HCT116 (cell line): ENCODE measurements at regions not wholly inside any gene's neighbourhood (a gene's known extent, or its start where the extent isn't known, plus 50 kb on each side); places are given as distances from the start of the nearest gene placed in this dataset.

Experiments used
- ATAC-seq: fragments of 200-7000 bp; cut with Tn5 transposase; 2 replicates; pipeline ENCODE4 v1.9.1; 2020; ENCODE audit warnings: mild to moderate bottlenecking, moderate library complexity
- BruUV-seq: library from RNA; stranded (reverse); fragments of 400-500 nt; replicated peaks from 2 replicates; lab custom pipeline; 2021; lab: Mats Ljungman, UMichigan
- CTCF ChIA-PET: fragments of 300-600 bp; sonication (Branson Sonifier 250); formaldehyde crosslinking; loops from one replicate; lab custom pipeline; 2021; ENCODE audit warnings: antibody characterized with exemption; lab: Charles Lee
- POLR2A ChIA-PET: fragments of 300-600, 350-600 bp; sonication (Branson Sonifier 250); formaldehyde crosslinking; loops from one replicate; lab custom pipeline; 2021; ENCODE audit warnings: antibody characterized with exemption; lab: Charles Lee
- RAD21 ChIA-PET, 2 experiments: fragments of 300-600 bp; sonication (Branson Sonifier 250); formaldehyde crosslinking; loops; one replicate each; lab custom pipeline; 2023; ENCODE audit warnings: low total read pairs in 2 of 2; ENCODE audit not compliant: uncharacterized antibody in 2 of 2, unreplicated experiment in 2 of 2, low non-redundant PET in 1 of 2; lab: Charles Lee
- DNase-seq: peaks from one replicate; pipeline ENCODE4 v3.0.0-alpha.2; 2010; ENCODE audit warnings: low read depth, low spot score
- H2AFZ ChIP-seq: fragments of 200-600 bp; shearing (Covaris generic), sonication (generic); 2 replicates; pipeline ENCODE4 v1.6.1; 2017; ENCODE audit warnings: low read depth, mixed run types, mixed read lengths, antibody characterized with exemption, low read length; ENCODE audit not compliant: poor library complexity, severe bottlenecking
- H3K27ac ChIP-seq: 2 replicates; pipeline ENCODE4 v1.5.1; 2012; ENCODE audit warnings: low read depth, low read length
- H3K27me3 ChIP-seq: fragments of 200-600 bp; sonication (generic); 2 replicates; pipeline ENCODE4 v1.6.1; 2016; ENCODE audit warnings: mixed run types, low read length, mixed read lengths; ENCODE audit not compliant: insufficient read depth
- H3K36me3 ChIP-seq, 2 experiments: fragments of 200-500 bp in 1 of 2; fragments of 200-600 bp in 1 of 2; sonication (Bioruptor generic) in 1 of 2; sonication (generic) in 1 of 2; 2 replicates each; pipeline versions ENCODE4 v1.5.1 to v1.6.1; 2014 to 2016; ENCODE audit warnings: low read length in 2 of 2, inconsistent platforms in 1 of 2, mixed read lengths in 1 of 2, mixed run types in 1 of 2; ENCODE audit not compliant: insufficient read depth in 2 of 2, control insufficient read depth in 1 of 2
- H3K4me1 ChIP-seq, 2 experiments: fragments of 200-600 bp in 1 of 2; sonication (generic) in 1 of 2; 2 replicates each; pipeline versions ENCODE4 v1.5.1 to v1.6.1; 2012 to 2017; ENCODE audit warnings: low read length in 2 of 2, inconsistent platforms in 1 of 2, mild to moderate bottlenecking in 1 of 2, mixed read lengths in 1 of 2, mixed run types in 1 of 2, moderate library complexity in 1 of 2; ENCODE audit not compliant: insufficient read depth in 2 of 2, control insufficient read depth in 1 of 2
- H3K4me2 ChIP-seq: fragments of 200-600 bp; sonication (generic); 2 replicates; pipeline ENCODE4 v1.6.1; 2017; ENCODE audit warnings: mixed run types, low read length, mixed read lengths
- H3K4me3 ChIP-seq, 2 experiments: fragments of 200-600 bp in 1 of 2; sonication (generic) in 1 of 2; replicated peaks in 1 of 2; 2 replicates each; pipeline ENCODE4 v1.5.1; 2011 to 2016; ENCODE audit warnings: low read length in 2 of 2, control low read depth in 1 of 2, low read depth in 1 of 2, mild to moderate bottlenecking in 1 of 2, mixed read lengths in 1 of 2, mixed run types in 1 of 2
- H3K79me2 ChIP-seq: fragments of 200-600 bp; sonication (generic); 2 replicates; pipeline ENCODE4 v1.6.1; 2017; ENCODE audit warnings: mild to moderate bottlenecking, mixed run types, low read length, moderate library complexity, mixed read lengths; ENCODE audit not compliant: insufficient read depth
- H3K9ac ChIP-seq: fragments of 200-600 bp; sonication (generic); 2 replicates; pipeline ENCODE4 v1.6.1; 2016; ENCODE audit warnings: low read length, mixed read lengths
- H3K9me2 ChIP-seq: fragments of 200-600 bp; sonication (generic), shearing (Covaris generic); 2 replicates; pipeline ENCODE4 v1.6.1; 2017; ENCODE audit warnings: mixed run types, mild to moderate bottlenecking, moderate library complexity; ENCODE audit not compliant: insufficient read depth
- H3K9me3 ChIP-seq, 2 experiments: fragments of 200-500 bp in 1 of 2; fragments of 200-600 bp in 1 of 2; sonication (Bioruptor generic) in 1 of 2; sonication (generic) in 1 of 2; 2 replicates each; pipeline ENCODE4 v1.6.1; 2014 to 2017; ENCODE audit warnings: low read length in 2 of 2, mixed read lengths in 2 of 2, inconsistent platforms in 1 of 2, low read depth in 1 of 2, mild to moderate bottlenecking in 1 of 2, mixed run types in 1 of 2, moderate library complexity in 1 of 2; ENCODE audit not compliant: control insufficient read depth in 1 of 2, insufficient read depth in 1 of 2
- H4K20me1 ChIP-seq: fragments of 200-600 bp; sonication (generic), shearing (Covaris generic); 2 replicates; pipeline ENCODE4 v1.6.1; 2017; ENCODE audit warnings: mixed run types, mild to moderate bottlenecking, moderate library complexity; ENCODE audit not compliant: insufficient read depth
- CBX3 ChIP-seq: IDR thresholded peaks from 2 replicates; pipeline ENCODE4 v1.6.1; 2012; ENCODE audit warnings: low read depth
- RAD21 ChIP-seq: IDR thresholded peaks from 2 replicates; pipeline ENCODE4 v1.6.1; 2012; ENCODE audit warnings: low read depth, mild to moderate bottlenecking
- ZFX ChIP-seq: fragments of 450-650 bp; IDR thresholded peaks from 2 replicates; pipeline ENCODE4 v1.6.1; 2017
- intact Hi-C: fragments of 100-400 bp; cut with micrococcal nuclease; formaldehyde crosslinking; loops from 2 replicates; pipeline ENCODE4 v1.10.0; 2022
- TF ChIP-seq, protein P1 (sequence below): IDR thresholded peaks from 2 replicates; pipeline ENCODE4 v1.6.1; 2012
- TF ChIP-seq, protein P2 (sequence below), 3 experiments: fragments of 200-600 bp in 1 of 3; sonication (generic) in 1 of 3; IDR thresholded peaks in 2 of 3; conservative IDR thresholded peaks in 1 of 3; 2 replicates each; pipeline ENCODE4 v1.5.1; 2012 to 2017; ENCODE audit warnings: low read depth in 2 of 3, low read length in 2 of 3, antibody characterized with exemption in 1 of 3, borderline replicate concordance in 1 of 3, control low read depth in 1 of 3, mild to moderate bottlenecking in 1 of 3, mixed read lengths in 1 of 3, mixed run types in 1 of 3, moderate library complexity in 1 of 3; ENCODE audit not compliant: insufficient read depth in 1 of 3
- TF ChIP-seq, protein P3 (sequence below): IDR thresholded peaks from 2 replicates; pipeline ENCODE4 v1.6.1; 2012; ENCODE audit warnings: low read depth

DNA sequence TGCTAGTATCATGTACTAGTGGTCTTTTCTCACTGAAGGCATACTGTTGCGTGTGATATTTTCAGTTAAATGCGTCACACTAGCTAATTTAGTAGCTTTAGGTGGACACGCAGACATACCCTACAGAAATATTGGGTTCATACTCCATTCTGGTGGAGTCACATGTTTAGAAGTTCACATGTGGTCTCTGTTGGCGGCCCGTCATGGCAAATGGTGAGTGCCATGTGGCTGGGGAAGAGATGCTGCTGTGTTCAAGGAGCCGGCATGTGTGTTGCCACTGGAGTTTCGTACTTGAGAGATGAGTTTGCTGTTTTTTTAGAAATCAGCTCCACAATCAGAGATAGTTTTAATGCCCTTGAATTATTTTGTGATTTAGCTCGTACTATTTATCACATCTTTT lies 454.6 kb downstream of the PCNX1 start:
- Histone ChIP-seq H3K4me3 (no peak overlapping the region), H3K79me2 (peaks cover 11% of the 10 kb centered on the region), H3K4me2 (no peak overlapping the region), H3K27me3 (no peaks in the 10 kb centered on the region), H3K4me1 (no peaks in the 10 kb centered on the region), H3K27ac (no peak overlapping the region), H2AFZ (no peak overlapping the region), H3K9me3 (no peaks in the 10 kb centered on the region), H3K36me3 (no peaks in the 10 kb centered on the region), H4K20me1 (no peaks in the 10 kb centered on the region), H3K9ac (no peak overlapping the region), H3K9me2 (no peaks in the 10 kb centered on the region)
- DNase-seq = no peak
- RAD21 ChIA-PET = no interaction called here
- POLR2A ChIA-PET = no interaction called here
- intact Hi-C loops = no loop called here
- TF ChIP-seq, protein P1, sequence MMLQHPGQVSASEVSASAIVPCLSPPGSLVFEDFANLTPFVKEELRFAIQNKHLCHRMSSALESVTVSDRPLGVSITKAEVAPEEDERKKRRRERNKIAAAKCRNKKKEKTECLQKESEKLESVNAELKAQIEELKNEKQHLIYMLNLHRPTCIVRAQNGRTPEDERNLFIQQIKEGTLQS = no peak
- TF ChIP-seq, protein P2, sequence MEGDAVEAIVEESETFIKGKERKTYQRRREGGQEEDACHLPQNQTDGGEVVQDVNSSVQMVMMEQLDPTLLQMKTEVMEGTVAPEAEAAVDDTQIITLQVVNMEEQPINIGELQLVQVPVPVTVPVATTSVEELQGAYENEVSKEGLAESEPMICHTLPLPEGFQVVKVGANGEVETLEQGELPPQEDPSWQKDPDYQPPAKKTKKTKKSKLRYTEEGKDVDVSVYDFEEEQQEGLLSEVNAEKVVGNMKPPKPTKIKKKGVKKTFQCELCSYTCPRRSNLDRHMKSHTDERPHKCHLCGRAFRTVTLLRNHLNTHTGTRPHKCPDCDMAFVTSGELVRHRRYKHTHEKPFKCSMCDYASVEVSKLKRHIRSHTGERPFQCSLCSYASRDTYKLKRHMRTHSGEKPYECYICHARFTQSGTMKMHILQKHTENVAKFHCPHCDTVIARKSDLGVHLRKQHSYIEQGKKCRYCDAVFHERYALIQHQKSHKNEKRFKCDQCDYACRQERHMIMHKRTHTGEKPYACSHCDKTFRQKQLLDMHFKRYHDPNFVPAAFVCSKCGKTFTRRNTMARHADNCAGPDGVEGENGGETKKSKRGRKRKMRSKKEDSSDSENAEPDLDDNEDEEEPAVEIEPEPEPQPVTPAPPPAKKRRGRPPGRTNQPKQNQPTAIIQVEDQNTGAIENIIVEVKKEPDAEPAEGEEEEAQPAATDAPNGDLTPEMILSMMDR (IDR thresholded peaks at IDR 0.05 in 2 of 3, conservative IDR thresholded peaks at IDR 0.05 in 1 of 3; ENCODE audit: borderline replicate concordance in 1 of 3, insufficient read depth in 1 of 3, low read depth in 2 of 3, low read length in 2 of 3) = no peak
- TF ChIP-seq CBX3 (no peak), ZFX (no peak), RAD21 (no peak)
- TF ChIP-seq, protein P3, sequence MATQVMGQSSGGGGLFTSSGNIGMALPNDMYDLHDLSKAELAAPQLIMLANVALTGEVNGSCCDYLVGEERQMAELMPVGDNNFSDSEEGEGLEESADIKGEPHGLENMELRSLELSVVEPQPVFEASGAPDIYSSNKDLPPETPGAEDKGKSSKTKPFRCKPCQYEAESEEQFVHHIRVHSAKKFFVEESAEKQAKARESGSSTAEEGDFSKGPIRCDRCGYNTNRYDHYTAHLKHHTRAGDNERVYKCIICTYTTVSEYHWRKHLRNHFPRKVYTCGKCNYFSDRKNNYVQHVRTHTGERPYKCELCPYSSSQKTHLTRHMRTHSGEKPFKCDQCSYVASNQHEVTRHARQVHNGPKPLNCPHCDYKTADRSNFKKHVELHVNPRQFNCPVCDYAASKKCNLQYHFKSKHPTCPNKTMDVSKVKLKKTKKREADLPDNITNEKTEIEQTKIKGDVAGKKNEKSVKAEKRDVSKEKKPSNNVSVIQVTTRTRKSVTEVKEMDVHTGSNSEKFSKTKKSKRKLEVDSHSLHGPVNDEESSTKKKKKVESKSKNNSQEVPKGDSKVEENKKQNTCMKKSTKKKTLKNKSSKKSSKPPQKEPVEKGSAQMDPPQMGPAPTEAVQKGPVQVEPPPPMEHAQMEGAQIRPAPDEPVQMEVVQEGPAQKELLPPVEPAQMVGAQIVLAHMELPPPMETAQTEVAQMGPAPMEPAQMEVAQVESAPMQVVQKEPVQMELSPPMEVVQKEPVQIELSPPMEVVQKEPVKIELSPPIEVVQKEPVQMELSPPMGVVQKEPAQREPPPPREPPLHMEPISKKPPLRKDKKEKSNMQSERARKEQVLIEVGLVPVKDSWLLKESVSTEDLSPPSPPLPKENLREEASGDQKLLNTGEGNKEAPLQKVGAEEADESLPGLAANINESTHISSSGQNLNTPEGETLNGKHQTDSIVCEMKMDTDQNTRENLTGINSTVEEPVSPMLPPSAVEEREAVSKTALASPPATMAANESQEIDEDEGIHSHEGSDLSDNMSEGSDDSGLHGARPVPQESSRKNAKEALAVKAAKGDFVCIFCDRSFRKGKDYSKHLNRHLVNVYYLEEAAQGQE = no peak
- no TSS peak for BruUV-seq
- ATAC-seq = no peak
- CTCF ChIA-PET = no interaction called here
